RWPE1 (cell line): ENCODE measurements at regions not wholly inside any gene's neighbourhood (a gene's known extent, or its start where the extent isn't known, plus 50 kb on each side); places are given as distances from the start of the nearest gene placed in this dataset.

Experiments used
- CTCF ChIA-PET: fragments of 350-600 bp; sonication (Branson Sonifier 250); formaldehyde crosslinking; extraction: SDS; loops from one replicate; lab custom pipeline; 2021; lab: Yijun Ruan, JAX
- POLR2A ChIA-PET: fragments of 400-600 bp; formaldehyde crosslinking; extraction: SDS; loops from one replicate; lab custom pipeline; 2020; ENCODE audit warnings: antibody characterized with exemption; ENCODE audit not compliant: low non-redundant PET; lab: Yijun Ruan, JAX
- DNase-seq: peaks from one replicate; pipeline ENCODE4 v3.0.0; 2012; ENCODE audit warnings: low spot score
- H3K27ac ChIP-seq: fragments of 450-650 bp; 2 replicates; pipeline ENCODE4 v1.5.1; 2017
- CTCF ChIP-seq: fragments of 450-650 bp; conservative IDR thresholded peaks from 2 replicates; pipeline ENCODE4 v1.5.1; 2017; ENCODE audit warnings: low read depth, mild to moderate bottlenecking

GRCh38 chr6:55955684-55956083 is 80.3 kb upstream of the BMP5 start:
- CTCF ChIA-PET = interaction anchor here (1.5 kb wide), 1 partner anchor 679 kb away, joined by 5 read pairs; no protein-coding TSS in a partner anchor
- no peak for DNase-seq
- TF ChIP-seq CTCF = no peak
- POLR2A ChIA-PET = no interaction called here
- no peak overlapping the region for H3K27ac ChIP-seq

GRCh38 chr6:55954436-55954835 is 79.0 kb upstream of the BMP5 start:
- no peak for TF ChIP-seq CTCF
- CTCF ChIA-PET = interaction anchor here (0.6 to 1.5 kb wide), 3 partner anchors 433 to 678 kb away, joined by 3 to 5 read pairs (median 3); no protein-coding TSS in a partner anchor
- DNase-seq = no peak
- POLR2A ChIA-PET = no interaction called here
- no peak overlapping the region for H3K27ac ChIP-seq

GRCh38 chr6:55953335-55953734 is 77.9 kb upstream of the BMP5 start:
- CTCF ChIA-PET = interaction anchor here (0.7 to 1.3 kb wide), 3 partner anchors 473 to 671 kb away, joined by 3 to 10 read pairs (median 4); no protein-coding TSS in a partner anchor
- peak; percentile 60 for TF ChIP-seq CTCF
- POLR2A ChIA-PET = no interaction called here
- H3K27ac ChIP-seq = no peak overlapping the region
- DNase-seq = peak; percentile 14

DNA sequence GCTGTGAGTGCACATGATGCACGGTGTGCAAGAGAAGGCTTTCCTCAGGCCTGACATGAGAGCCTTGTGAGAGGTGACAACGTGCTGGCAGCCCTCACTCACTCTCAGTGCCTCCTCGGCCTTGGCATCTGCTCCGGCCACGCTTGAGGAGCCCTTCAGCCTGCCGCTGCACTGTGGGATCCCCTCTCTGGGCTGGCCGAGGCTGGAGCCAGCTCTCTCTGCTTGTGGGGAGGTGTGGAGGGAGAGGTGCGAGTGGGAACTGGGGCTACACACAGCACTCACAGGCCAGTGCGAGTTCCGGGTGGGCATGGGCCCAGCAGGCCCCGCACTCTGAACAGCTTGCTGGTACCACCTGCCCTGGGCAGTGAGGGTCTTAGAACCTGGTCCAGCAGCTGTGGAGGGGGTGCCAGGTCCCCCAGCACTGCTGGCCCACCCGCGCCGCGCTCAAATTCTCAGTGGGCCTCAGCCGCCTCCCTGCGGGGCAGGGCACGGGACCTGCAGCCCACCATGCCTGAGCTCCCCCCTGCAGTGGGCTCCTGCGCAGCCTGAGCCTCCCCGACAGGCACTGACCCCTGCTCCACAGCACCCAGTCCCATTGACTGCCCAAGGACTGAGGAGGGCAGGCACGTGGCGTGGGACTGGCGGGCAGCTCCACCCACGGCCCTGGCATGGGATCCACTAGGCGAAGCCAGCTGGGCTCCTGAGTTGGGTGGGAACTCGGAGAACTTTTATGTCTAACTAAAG is 74.9 kb upstream of the BMP5 start:
- DNase-seq = no peak
- POLR2A ChIA-PET = no interaction called here
- TF ChIP-seq CTCF = no peak
- CTCF ChIA-PET = interaction anchor here (0.6 to 1.0 kb wide), 3 partner anchors 319 to 892 kb away, joined by 3 read pairs; no protein-coding TSS in a partner anchor
- no peak overlapping the region for H3K27ac ChIP-seq

GRCh38 chr6:55943329-55943728 is 67.9 kb upstream of the BMP5 start:
- POLR2A ChIA-PET = no interaction called here
- no peak for TF ChIP-seq CTCF
- CTCF ChIA-PET = no interaction called here
- no peak for DNase-seq
- H3K27ac ChIP-seq = no peak overlapping the region

- ChIA-PET CTCF (interaction anchor here (0.7 to 1.1 kb wide), 2 partner anchors 96 to 149 kb away, joined by 3 to 4 read pairs; no protein-coding TSS in a partner anchor), POLR2A (no interaction called here)
- H3K27ac ChIP-seq = no peak overlapping the region
- TF ChIP-seq CTCF = no peak
- DNase-seq = peak; percentile 4
Measured at GRCh38 chr6:55941702-55942101, 66.3 kb upstream of the BMP5 start.
